Keratinocyte (primary cell): ENCODE measurements at regions not wholly inside any gene's neighbourhood (a gene's known extent, or its start where the extent isn't known, plus 50 kb on each side); places are given as distances from the start of the nearest gene placed in this dataset.

Experiments used
- DNase-seq: peaks from one replicate; pipeline ENCODE4 v3.0.0-alpha.2; 2011; ENCODE audit warnings: low read depth, missing footprints, low spot score
- FAIRE-seq: peaks from 2 replicates; lab custom pipeline; 2011; peaks lifted over from hg19 to GRCh38; lab: Jason Lieb, UNC
- H2AFZ ChIP-seq: 2 replicates; pipeline ENCODE4 v1.6.0; 2012; ENCODE audit warnings: low read length, control low read depth, inconsistent platforms; ENCODE audit not compliant: control insufficient read depth
- H3K27ac ChIP-seq: 2 replicates; pipeline ENCODE4 v1.5.1; 2011; ENCODE audit warnings: low read length; ENCODE audit not compliant: control insufficient read depth, insufficient read depth
- H3K27me3 ChIP-seq: 3 replicates; pipeline ENCODE4 v1.6.0; 2011; ENCODE audit warnings: low read length; ENCODE audit not compliant: control insufficient read depth, insufficient read depth; ENCODE audit errors: extremely low read depth
- H3K36me3 ChIP-seq, 2 experiments: 2 replicates in 1 of 2; 3 replicates in 1 of 2; pipeline ENCODE4 v1.5.1; 2011; ENCODE audit warnings: low read length in 2 of 2, mild to moderate bottlenecking in 1 of 2; ENCODE audit not compliant: control insufficient read depth in 2 of 2, insufficient read depth in 2 of 2; ENCODE audit errors: extremely low read depth in 1 of 2
- H3K4me1 ChIP-seq: 3 replicates; pipeline ENCODE4 v1.5.1; 2011; ENCODE audit warnings: low read length; ENCODE audit not compliant: control insufficient read depth, insufficient read depth; ENCODE audit errors: extremely low read depth
- H3K4me2 ChIP-seq: 3 replicates; pipeline ENCODE4 v1.6.0; 2011; ENCODE audit warnings: low read depth, low read length; ENCODE audit not compliant: control insufficient read depth, insufficient read depth; ENCODE audit errors: extremely low read depth
- H3K4me3 ChIP-seq, 3 experiments: fragments of 200-600 bp in 1 of 3; sonication (generic) in 1 of 3; 2 replicates in 2 of 3; 3 replicates in 1 of 3; pipeline ENCODE4 v1.5.1; 2011 to 2016; ENCODE audit warnings: low read length in 3 of 3, mild to moderate bottlenecking in 3 of 3, control low read depth in 2 of 3, inconsistent platforms in 1 of 3, low read depth in 1 of 3, mixed read lengths in 1 of 3, mixed run types in 1 of 3, moderate library complexity in 1 of 3; ENCODE audit not compliant: control insufficient read depth in 2 of 3, insufficient read depth in 2 of 3; ENCODE audit errors: extremely low read depth in 1 of 3
- H3K79me2 ChIP-seq: 2 replicates; pipeline ENCODE4 v1.6.0; 2012; ENCODE audit warnings: low read length; ENCODE audit not compliant: control insufficient read depth, insufficient read depth
- H3K9ac ChIP-seq: 3 replicates; pipeline ENCODE4 v1.6.0; 2011; ENCODE audit warnings: low read length; ENCODE audit not compliant: control insufficient read depth, insufficient read depth; ENCODE audit errors: extremely low read depth
- H3K9me1 ChIP-seq: 3 replicates; pipeline ENCODE4 v1.6.0; 2011; ENCODE audit warnings: low read length; ENCODE audit not compliant: control insufficient read depth, insufficient read depth; ENCODE audit errors: extremely low read depth
- H3K9me3 ChIP-seq: 2 replicates; pipeline ENCODE4 v1.5.1; 2012; ENCODE audit warnings: low read depth, low read length; ENCODE audit not compliant: control insufficient read depth
- H4K20me1 ChIP-seq: 3 replicates; pipeline ENCODE4 v1.6.0; 2011; ENCODE audit warnings: low read length; ENCODE audit not compliant: control insufficient read depth, insufficient read depth; ENCODE audit errors: extremely low read depth
- EZH2 ChIP-seq: IDR thresholded peaks from one replicate; pipeline ENCODE4 v1.6.1; 2012; ENCODE audit warnings: inconsistent platforms, mild to moderate bottlenecking, low read length, moderate library complexity
- dilution Hi-C: fragments of 300-500 bp; cut with MboI; formaldehyde crosslinking; loops from one replicate; pipeline ENCODE4 v1.7.0; 2020; ENCODE audit warnings: low sequenced_read_pairs; ENCODE audit not compliant: extremely low pct_ligation_motif_present
- TF ChIP-seq, protein P1 (sequence below), 3 experiments: IDR thresholded peaks in 1 of 3; conservative IDR thresholded peaks in 1 of 3; optimal IDR thresholded peaks in 1 of 3; 2 replicates in 2 of 3; 3 replicates in 1 of 3; pipeline versions ENCODE3 to v1.5.1; 2011; ENCODE audit warnings: low read length in 3 of 3, mild to moderate bottlenecking in 3 of 3, moderate library complexity in 2 of 3, control low read depth in 1 of 3, inconsistent platforms in 1 of 3; ENCODE audit not compliant: insufficient read depth in 2 of 3; ENCODE audit errors: extremely low read depth in 1 of 3

- Histone ChIP-seq H3K36me3 (no peaks in the 10 kb centered on the region), H3K27me3 (no peaks in the 10 kb centered on the region), H2AFZ (no peak overlapping the region), H3K79me2 (no peaks in the 10 kb centered on the region), H3K4me1 (no peaks in the 10 kb centered on the region), H4K20me1 (no peaks in the 10 kb centered on the region), H3K9me1 (no peaks in the 10 kb centered on the region), H3K27ac (no peak overlapping the region), H3K4me2 (no peak overlapping the region), H3K9ac (no peak overlapping the region), H3K4me3 (no peak overlapping the region), H3K9me3 (no peaks in the 10 kb centered on the region)
- TF ChIP-seq, protein P1, sequence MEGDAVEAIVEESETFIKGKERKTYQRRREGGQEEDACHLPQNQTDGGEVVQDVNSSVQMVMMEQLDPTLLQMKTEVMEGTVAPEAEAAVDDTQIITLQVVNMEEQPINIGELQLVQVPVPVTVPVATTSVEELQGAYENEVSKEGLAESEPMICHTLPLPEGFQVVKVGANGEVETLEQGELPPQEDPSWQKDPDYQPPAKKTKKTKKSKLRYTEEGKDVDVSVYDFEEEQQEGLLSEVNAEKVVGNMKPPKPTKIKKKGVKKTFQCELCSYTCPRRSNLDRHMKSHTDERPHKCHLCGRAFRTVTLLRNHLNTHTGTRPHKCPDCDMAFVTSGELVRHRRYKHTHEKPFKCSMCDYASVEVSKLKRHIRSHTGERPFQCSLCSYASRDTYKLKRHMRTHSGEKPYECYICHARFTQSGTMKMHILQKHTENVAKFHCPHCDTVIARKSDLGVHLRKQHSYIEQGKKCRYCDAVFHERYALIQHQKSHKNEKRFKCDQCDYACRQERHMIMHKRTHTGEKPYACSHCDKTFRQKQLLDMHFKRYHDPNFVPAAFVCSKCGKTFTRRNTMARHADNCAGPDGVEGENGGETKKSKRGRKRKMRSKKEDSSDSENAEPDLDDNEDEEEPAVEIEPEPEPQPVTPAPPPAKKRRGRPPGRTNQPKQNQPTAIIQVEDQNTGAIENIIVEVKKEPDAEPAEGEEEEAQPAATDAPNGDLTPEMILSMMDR (optimal IDR thresholded peaks at IDR 0.05 in 1 of 3, IDR thresholded peaks at IDR 0.05 in 1 of 3, conservative IDR thresholded peaks at IDR 0.05 in 1 of 3; ENCODE audit: extremely low read depth in 1 of 3, insufficient read depth in 2 of 3, low read length in 3 of 3), result no peak
- no peak for TF ChIP-seq EZH2
- dilution Hi-C loops, result no loop called here
- FAIRE-seq (no peak), DNase-seq (no peak)
Measured at GRCh38 chr11:91141655-91142054, 918.8 kb upstream of the CHORDC1 start.

DNA sequence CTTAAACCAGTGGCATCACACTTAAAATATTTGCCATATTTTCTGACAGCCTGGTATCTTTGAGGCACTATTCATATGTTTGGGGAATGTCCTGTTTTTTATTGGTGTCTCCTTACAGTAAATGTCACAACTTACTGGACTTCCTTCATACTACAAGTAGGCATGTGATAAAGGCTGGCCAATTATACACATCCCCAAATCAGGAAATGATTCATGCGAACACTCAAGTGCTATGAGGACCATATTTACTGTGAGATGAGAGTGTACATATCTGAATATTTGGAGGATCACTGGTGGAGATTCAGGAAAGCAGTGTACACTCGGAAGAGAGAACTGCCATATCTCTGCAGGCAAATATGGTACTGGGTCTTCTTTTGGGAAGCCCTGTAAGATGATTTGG lies 913.8 kb upstream of the CHORDC1 start:
- Histone ChIP-seq H3K4me2 (no peak overlapping the region), H3K27me3 (no peaks in the 10 kb centered on the region), H3K9me3 (no peaks in the 10 kb centered on the region), H3K4me1 (no peaks in the 10 kb centered on the region), H2AFZ (no peak overlapping the region), H3K4me3 (no peak overlapping the region), H3K36me3 (no peaks in the 10 kb centered on the region), H3K79me2 (no peaks in the 10 kb centered on the region), H4K20me1 (no peaks in the 10 kb centered on the region), H3K27ac (no peak overlapping the region), H3K9me1 (no peaks in the 10 kb centered on the region), H3K9ac (no peak overlapping the region)
- dilution Hi-C loops, result no loop called here
- FAIRE-seq, result no peak
- TF ChIP-seq EZH2, result no peak
- TF ChIP-seq, protein P1 (optimal IDR thresholded peaks at IDR 0.05 in 1 of 3, IDR thresholded peaks at IDR 0.05 in 1 of 3, conservative IDR thresholded peaks at IDR 0.05 in 1 of 3; ENCODE audit: extremely low read depth in 1 of 3, insufficient read depth in 2 of 3, low read length in 3 of 3), result no peak
- no peak for DNase-seq
